ENCODE measurements at regions not wholly inside any gene's neighbourhood (a gene's known extent, or its start where the extent isn't known, plus 50 kb on each side); places are given as distances from the start of the nearest gene placed in this dataset.

GRCh38 chr5:120096413-120096812 lies 367.7 kb upstream of the PRR16 start:
- H3K9me3 ChIP-seq = no peaks in the 10 kb centered on the region
- H3K27ac ChIP-seq = no peak overlapping the region
- no peaks in the 10 kb centered on the region for H3K36me3 ChIP-seq
- ATAC-seq (ENCODE audit: insufficient number of reproducible peaks, low FRiP score, low read depth) (no peak), DNase-seq (ENCODE audit: low spot score) (no peak)
- peaks cover 0 to 2% of the 10 kb centered on the region in 2 donors for H3K4me1 ChIP-seq (ENCODE audit: control insufficient read depth in 1 of 2, low read depth in 2 of 2)
- no peaks in the 10 kb centered on the region for H3K27me3 ChIP-seq (replicated peaks; ENCODE audit: insufficient read depth)
- peak overlapping the region; percentile 50 for H3K4me3 ChIP-seq
- TF ChIP-seq CTCF (IDR thresholded peaks at IDR 0.05) = no peak

- DNase-seq (ENCODE audit: low spot score) (no peak), ATAC-seq (ENCODE audit: insufficient number of reproducible peaks, low FRiP score, low read depth) (no peak)
- no peaks in the 10 kb centered on the region for H3K36me3 ChIP-seq
- no peak overlapping the region for H3K4me3 ChIP-seq
- H3K4me1 ChIP-seq (ENCODE audit: control insufficient read depth in 1 of 2, low read depth in 2 of 2) = peaks cover 0 to 2% of the 10 kb centered on the region in 2 donors
- H3K9me3 ChIP-seq = no peaks in the 10 kb centered on the region
- no peaks in the 10 kb centered on the region for H3K27me3 ChIP-seq (replicated peaks; ENCODE audit: insufficient read depth)
- H3K27ac ChIP-seq = no peak overlapping the region
- TF ChIP-seq CTCF (IDR thresholded peaks at IDR 0.05) = no peak
These were observed 365.7 kb upstream of the PRR16 start for GRCh38 chr5:120098426-120098825.

GRCh38 chr5:120098902-120099535 lies 365.1 kb upstream of the PRR16 start:
- no peaks in the 10 kb centered on the region for H3K27me3 ChIP-seq (replicated peaks; ENCODE audit: insufficient read depth)
- no peak overlapping the region for H3K4me3 ChIP-seq
- no peaks in the 10 kb centered on the region for H3K36me3 ChIP-seq
- H3K4me1 ChIP-seq (ENCODE audit: control insufficient read depth in 1 of 2, low read depth in 2 of 2) = peaks cover 0 to 2% of the 10 kb centered on the region in 2 donors
- no peak overlapping the region for H3K27ac ChIP-seq
- TF ChIP-seq CTCF (IDR thresholded peaks at IDR 0.05) = no peak
- DNase-seq (ENCODE audit: low spot score) (no peak), ATAC-seq (ENCODE audit: insufficient number of reproducible peaks, low FRiP score, low read depth) (no peak)
- no peaks in the 10 kb centered on the region for H3K9me3 ChIP-seq

- TF ChIP-seq CTCF (IDR thresholded peaks at IDR 0.05) = no peak
- no peaks in the 10 kb centered on the region for H3K9me3 ChIP-seq
- H3K36me3 ChIP-seq = no peaks in the 10 kb centered on the region
- no peaks in the 10 kb centered on the region for H3K27me3 ChIP-seq (replicated peaks; ENCODE audit: insufficient read depth)
- no peak overlapping the region for H3K4me3 ChIP-seq
- no peak for ATAC-seq (ENCODE audit: insufficient number of reproducible peaks, low FRiP score, low read depth)
- no peak for DNase-seq (ENCODE audit: low spot score)
- peaks cover 0 to 2% of the 10 kb centered on the region in 2 donors for H3K4me1 ChIP-seq (ENCODE audit: control insufficient read depth in 1 of 2, low read depth in 2 of 2)
- H3K27ac ChIP-seq = no peak overlapping the region
These were observed 362.3 kb upstream of the PRR16 start for GRCh38 chr5:120101771-120102170.

- DNase-seq (ENCODE audit: low spot score) (no peak), ATAC-seq (ENCODE audit: insufficient number of reproducible peaks, low FRiP score, low read depth) (no peak)
- Histone ChIP-seq H3K27ac (no peak overlapping the region), H3K36me3 (no peaks in the 10 kb centered on the region), H3K4me3 (no peak overlapping the region), H3K27me3 (replicated peaks; ENCODE audit: insufficient read depth) (no peaks in the 10 kb centered on the region), H3K9me3 (no peaks in the 10 kb centered on the region), H3K4me1 (ENCODE audit: control insufficient read depth in 1 of 2, low read depth in 2 of 2) (no peaks in the 10 kb centered on the region)
- no peak for TF ChIP-seq CTCF (IDR thresholded peaks at IDR 0.05)
These were observed 360.6 kb upstream of the PRR16 start for GRCh38 chr5:120103495-120103894.
